HepG2 (cell line): ENCODE measurements at regions not wholly inside any gene's neighbourhood (a gene's known extent, or its start where the extent isn't known, plus 50 kb on each side); places are given as distances from the start of the nearest gene placed in this dataset.

Source experiments
- MLLT10 ChIP-seq: sonication (generic); formaldehyde crosslinking; IDR thresholded peaks from 2 replicates; pipeline ENCODE4 v1.4.0; 2020; ENCODE audit warnings: missing genetic modification reagents
- SNAI1 ChIP-seq: sonication (generic); formaldehyde crosslinking; IDR thresholded peaks from 2 replicates; pipeline ENCODE4 v1.5.0; 2020; ENCODE audit warnings: mild to moderate bottlenecking, missing genetic modification reagents, borderline replicate concordance
- SP4 ChIP-seq: sonication (generic); formaldehyde crosslinking; IDR thresholded peaks from 2 replicates; pipeline ENCODE4 v1.8.1; 2023; ENCODE audit warnings: mild to moderate bottlenecking, missing genetic modification reagents
- ZBTB40 ChIP-seq, 2 experiments: fragments of 450-650 bp in 1 of 2; sonication (generic) in 1 of 2; formaldehyde crosslinking in 1 of 2; IDR thresholded peaks; 2 replicates each; pipeline versions ENCODE4 v1.6.1 to v1.8.0; 2016 to 2022; ENCODE audit warnings: antibody characterized with exemption in 1 of 2, mild to moderate bottlenecking in 1 of 2, missing genetic modification reagents in 1 of 2
- ZNF235 ChIP-seq: sonication (generic); formaldehyde crosslinking; IDR thresholded peaks from 2 replicates; pipeline ENCODE4 v1.8.1; 2023; ENCODE audit warnings: mild to moderate bottlenecking, missing genetic modification reagents, borderline replicate concordance
- ZNF354B ChIP-seq: sonication (generic); formaldehyde crosslinking; IDR thresholded peaks from 2 replicates; pipeline ENCODE4 v1.8.0; 2022; ENCODE audit warnings: mild to moderate bottlenecking, missing genetic modification reagents
- ZNF580 ChIP-seq: IDR thresholded peaks from 2 replicates; pipeline ENCODE4 v1.6.1; 2016; ENCODE audit warnings: low read depth, borderline replicate concordance
- ZNF770 ChIP-seq: sonication (generic); formaldehyde crosslinking; IDR thresholded peaks from 2 replicates; pipeline ENCODE4 v1.5.0; 2020; ENCODE audit warnings: mild to moderate bottlenecking, missing genetic modification reagents

GRCh38 chr13:21834521-21834920 is 163.6 kb downstream of the FGF9 start (continued):
- TF ChIP-seq ZBTB40 (IDR thresholded peaks at IDR 0.05) (no peak), ZBTB40 (CRISPR knock-in tag; IDR thresholded peaks at IDR 0.05) (no peak), ZNF770 (CRISPR knock-in tag) (no peak), ZNF580 (CRISPR knock-in tag) (no peak), SP4 (CRISPR knock-in tag) (no peak), MLLT10 (CRISPR knock-in tag) (no peak), ZNF235 (CRISPR knock-in tag) (no peak), ZNF354B (CRISPR knock-in tag) (no peak), SNAI1 (no peak)
